BLaER1 (cell line): ENCODE measurements at regions not wholly inside any gene's neighbourhood (a gene's known extent, or its start where the extent isn't known, plus 50 kb on each side); places are given as distances from the start of the nearest gene placed in this dataset.
A peak's percentile ranks its signal among the peaks of the same experiment; 100 is the strongest.

ENCODE experiments used
- H3K27ac ChIP-seq: shearing (Covaris generic); formaldehyde crosslinking; 2 replicates; pipeline ENCODE4 v1.8.1; 2022
- H3K27me3 ChIP-seq: shearing (Covaris generic); formaldehyde crosslinking; 2 replicates; pipeline ENCODE4 v1.8.1; 2022
- H3K36me3 ChIP-seq: shearing (Covaris generic); formaldehyde crosslinking; 2 replicates; pipeline ENCODE4 v1.8.1; 2022
- H3K4me1 ChIP-seq: shearing (Covaris generic); formaldehyde crosslinking; 2 replicates; pipeline ENCODE4 v1.8.1; 2022
- H3K4me2 ChIP-seq: shearing (Covaris generic); formaldehyde crosslinking; 2 replicates; pipeline ENCODE4 v1.8.1; 2022
- H3K4me3 ChIP-seq: shearing (Covaris generic); formaldehyde crosslinking; 2 replicates; pipeline ENCODE4 v1.8.1; 2022
- H3K9ac ChIP-seq: shearing (Covaris generic); formaldehyde crosslinking; 2 replicates; pipeline ENCODE4 v1.8.1; 2022
- H3K9me3 ChIP-seq: shearing (Covaris generic); formaldehyde crosslinking; 2 replicates; pipeline ENCODE4 v1.8.1; 2022
- H4K20me1 ChIP-seq: shearing (Covaris generic); formaldehyde crosslinking; 2 replicates; pipeline ENCODE4 v1.8.1; 2022
- Cebpa-rat ChIP-seq: shearing (Covaris generic); IDR thresholded peaks from 2 replicates; pipeline ENCODE4 v1.8.1; 2022

DNA sequence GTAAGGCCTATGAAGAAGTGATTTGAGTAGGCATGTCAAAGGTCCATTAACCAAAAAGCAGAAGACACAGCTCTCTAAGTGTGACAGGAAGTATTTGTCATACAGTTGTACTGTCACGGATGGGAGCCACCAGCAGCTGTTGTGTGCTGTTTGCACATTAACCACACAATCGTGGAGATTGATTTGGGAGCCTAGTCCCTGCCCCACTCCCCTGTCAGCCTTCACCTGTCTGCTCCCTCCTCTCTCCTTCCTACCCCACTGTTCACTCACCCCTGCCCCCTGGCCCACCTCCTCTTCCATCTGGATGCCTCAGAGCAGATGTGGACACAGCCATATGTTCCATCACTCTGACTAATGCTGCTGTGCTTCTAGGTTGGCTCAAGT lies 124.7 kb upstream of the SPACA1 start:
- Histone ChIP-seq H3K9ac (peak overlapping the region; percentile 55; the same call in 1 of the 2 replicates), H3K27ac (peak overlapping the region; percentile 89), H4K20me1 (no peaks in the 10 kb centered on the region), H3K9me3 (no peaks in the 10 kb centered on the region), H3K4me1 (peaks cover 96% of the 10 kb centered on the region), H3K36me3 (no peaks in the 10 kb centered on the region), H3K4me2 (peak overlapping the region; percentile 67), H3K4me3 (no peak overlapping the region), H3K27me3 (no peaks in the 10 kb centered on the region)
- no peak for TF ChIP-seq Cebpa-rat

DNA sequence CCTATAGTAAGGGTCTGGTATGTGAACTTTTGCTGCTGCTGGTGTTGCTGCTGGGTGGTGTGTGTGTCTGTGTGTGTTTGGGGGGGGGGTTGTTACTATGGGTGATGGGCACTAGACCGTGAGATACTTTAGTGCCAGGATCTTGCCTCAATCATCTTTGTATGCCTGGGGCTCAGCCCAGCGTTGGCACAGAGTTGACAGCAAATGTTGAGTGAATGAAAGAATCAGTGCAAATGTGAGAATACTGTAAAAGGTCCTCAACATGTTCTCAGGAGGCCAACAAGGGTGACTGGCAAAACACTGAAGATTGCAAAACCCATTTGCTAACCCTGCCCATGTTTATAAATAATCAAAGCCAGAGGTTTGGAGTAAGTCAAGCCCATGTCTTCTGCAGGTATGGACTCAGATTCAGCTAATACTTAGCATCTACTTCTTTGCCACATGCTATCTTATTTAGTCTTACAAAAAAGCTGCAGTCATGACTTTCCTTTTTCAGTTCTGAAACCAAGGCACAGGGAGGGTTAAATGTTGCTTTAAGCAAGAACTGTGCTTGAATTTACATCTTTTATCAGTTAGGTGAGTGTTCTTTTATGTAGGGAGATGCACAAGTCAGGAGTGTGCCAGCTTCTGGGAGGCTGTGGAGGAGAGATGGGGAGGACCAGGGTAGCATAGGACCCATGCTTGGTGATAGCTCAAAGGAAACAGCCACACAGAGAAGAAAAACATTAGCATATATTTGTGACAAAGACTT lies 125.3 kb upstream of the SPACA1 start:
- no peak overlapping the region; the same call in 1 of the 2 replicates for H3K9ac ChIP-seq
- H3K4me2 ChIP-seq: peak overlapping the region; percentile 67
- H3K27me3 ChIP-seq: no peaks in the 10 kb centered on the region
- H3K4me1 ChIP-seq: peaks cover 99% of the 10 kb centered on the region
- no peak overlapping the region for H3K4me3 ChIP-seq
- no peaks in the 10 kb centered on the region for H4K20me1 ChIP-seq
- no peak for TF ChIP-seq Cebpa-rat
- no peaks in the 10 kb centered on the region for H3K9me3 ChIP-seq
- peak overlapping the region; percentile 89 for H3K27ac ChIP-seq
- H3K36me3 ChIP-seq: no peaks in the 10 kb centered on the region

DNA sequence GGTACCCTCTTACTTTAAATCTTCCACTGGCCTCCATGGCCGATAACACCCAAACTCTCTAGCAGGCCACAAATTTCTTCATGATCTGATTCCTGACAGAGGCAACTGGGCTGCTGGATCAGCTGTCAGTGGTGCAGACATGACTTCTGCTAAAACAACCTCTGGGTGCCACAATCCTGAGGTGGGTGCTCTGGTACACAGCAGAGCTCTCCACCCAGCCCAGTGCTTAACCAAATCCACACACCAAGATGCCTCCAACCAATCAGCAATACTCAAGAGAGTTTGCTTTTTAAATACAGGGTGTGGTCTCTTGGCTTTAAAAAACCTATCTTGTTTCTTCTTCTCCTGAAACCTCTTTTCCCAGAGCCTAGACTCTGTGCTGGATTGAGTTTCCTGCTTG lies 126.6 kb upstream of the SPACA1 start:
- no peak for TF ChIP-seq Cebpa-rat
- Histone ChIP-seq H3K27me3 (no peaks in the 10 kb centered on the region), H4K20me1 (no peaks in the 10 kb centered on the region), H3K36me3 (no peaks in the 10 kb centered on the region), H3K4me2 (peak overlapping the region; percentile 67), H3K4me3 (no peak overlapping the region), H3K27ac (peak overlapping the region; percentile 89), H3K9me3 (peaks cover 4% of the 10 kb centered on the region), H3K9ac (no peak overlapping the region), H3K4me1 (peaks cover 95% of the 10 kb centered on the region)

DNA sequence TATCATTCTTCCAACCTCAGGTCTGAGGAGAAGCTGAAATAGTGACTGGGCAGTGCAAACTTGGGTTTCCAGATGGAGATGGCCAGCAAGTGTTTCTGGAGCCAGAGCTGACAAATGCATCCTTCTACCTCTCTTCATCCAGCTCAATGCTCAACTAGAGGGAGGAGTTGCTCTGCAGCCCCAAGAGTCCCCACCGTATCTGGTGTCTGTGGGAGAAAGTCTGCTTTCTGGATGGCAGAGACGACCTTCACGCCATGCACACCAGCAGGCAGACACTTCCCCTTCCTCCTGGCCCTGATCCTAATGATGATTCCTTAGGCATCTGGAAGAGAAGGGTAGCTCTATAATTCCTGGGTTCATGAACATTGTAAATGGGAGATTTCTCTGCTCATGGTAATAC lies 127.4 kb upstream of the SPACA1 start:
- Histone ChIP-seq H3K27me3 (no peaks in the 10 kb centered on the region), H3K4me2 (peak overlapping the region; percentile 67), H3K36me3 (no peaks in the 10 kb centered on the region), H3K9ac (no peak overlapping the region), H3K9me3 (peaks cover 6% of the 10 kb centered on the region), H3K4me3 (no peak overlapping the region), H3K4me1 (peaks cover 87% of the 10 kb centered on the region), H3K27ac (no peak overlapping the region), H4K20me1 (no peaks in the 10 kb centered on the region)
- no peak for TF ChIP-seq Cebpa-rat

DNA sequence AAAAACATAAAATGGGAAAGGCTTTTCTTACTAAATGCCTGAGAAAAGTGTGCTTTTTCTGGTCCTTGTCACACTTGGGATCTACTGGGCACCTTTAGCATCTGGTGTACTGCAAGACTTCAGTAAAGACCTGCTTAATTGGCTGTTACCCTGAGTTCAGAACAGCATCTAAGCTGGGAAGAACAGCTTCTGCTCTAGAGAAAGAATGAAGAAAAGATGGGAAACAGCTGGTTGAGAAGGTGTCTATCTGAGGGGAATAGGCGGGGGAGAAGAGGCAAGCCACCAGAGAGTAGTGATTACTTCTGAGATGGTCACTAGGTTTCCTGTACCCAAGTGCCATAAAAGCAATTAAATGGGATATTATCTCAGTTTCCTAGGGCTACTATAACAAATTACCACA lies 128.2 kb upstream of the SPACA1 start:
- Histone ChIP-seq H3K9me3 (peaks cover 6% of the 10 kb centered on the region), H3K36me3 (no peaks in the 10 kb centered on the region), H3K4me1 (peaks cover 79% of the 10 kb centered on the region), H3K27ac (peak overlapping the region; percentile 46; the same call in 1 of the 2 replicates), H4K20me1 (no peaks in the 10 kb centered on the region), H3K9ac (no peak overlapping the region), H3K27me3 (no peaks in the 10 kb centered on the region), H3K4me3 (no peak overlapping the region), H3K4me2 (peak overlapping the region; percentile 67)
- TF ChIP-seq Cebpa-rat: no peak

DNA sequence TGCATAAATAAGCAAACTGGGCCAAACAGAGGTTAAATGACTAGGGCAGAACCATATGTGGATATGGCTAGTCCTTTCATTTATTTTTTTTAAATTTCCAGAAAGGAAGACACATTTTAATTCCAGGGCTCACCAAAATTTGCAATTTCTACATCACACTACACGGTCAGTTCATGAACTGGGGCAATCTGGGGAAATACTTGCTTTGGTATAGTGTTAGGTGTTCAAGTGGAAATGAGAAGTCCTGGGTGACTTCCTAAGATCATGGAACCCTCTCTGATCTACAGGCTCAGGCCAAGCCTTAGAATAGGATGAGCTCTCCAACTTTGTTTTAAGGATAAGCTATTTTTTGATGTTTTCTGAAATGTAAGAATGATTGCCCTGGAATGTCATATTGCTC lies 128.6 kb upstream of the SPACA1 start:
- TF ChIP-seq Cebpa-rat: no peak
- Histone ChIP-seq H3K9me3 (peaks cover 6% of the 10 kb centered on the region), H3K9ac (no peak overlapping the region), H4K20me1 (no peaks in the 10 kb centered on the region), H3K36me3 (no peaks in the 10 kb centered on the region), H3K27ac (peak overlapping the region; percentile 46), H3K4me3 (no peak overlapping the region), H3K27me3 (no peaks in the 10 kb centered on the region), H3K4me2 (peak overlapping the region; percentile 67), H3K4me1 (peaks cover 75% of the 10 kb centered on the region)

DNA sequence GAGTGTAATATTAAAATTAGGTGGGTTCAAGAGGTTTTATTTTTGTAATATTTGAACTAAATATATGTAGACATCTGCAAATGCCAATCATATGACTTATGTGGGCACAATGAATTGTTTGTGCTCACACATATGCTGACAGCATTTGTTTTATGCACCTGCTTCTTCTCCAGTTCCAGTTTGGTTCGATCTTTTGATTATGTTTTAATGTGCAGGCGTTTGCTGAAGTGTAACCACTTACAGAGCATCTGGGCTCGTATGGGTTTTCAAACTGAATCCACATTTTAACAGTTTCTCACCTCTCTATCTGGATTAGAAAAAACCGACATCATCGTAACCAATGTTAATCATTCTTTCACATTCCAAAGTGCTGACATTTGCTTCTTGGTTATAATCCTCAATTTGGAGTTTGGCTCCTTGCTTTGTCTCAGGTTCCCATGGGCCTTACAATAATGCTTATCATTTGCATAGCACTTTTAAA lies 129.1 kb upstream of the SPACA1 start:
- no peak overlapping the region for H3K4me3 ChIP-seq
- H3K27ac ChIP-seq: peak overlapping the region; percentile 46
- peak overlapping the region; percentile 67 for H3K4me2 ChIP-seq

DNA sequence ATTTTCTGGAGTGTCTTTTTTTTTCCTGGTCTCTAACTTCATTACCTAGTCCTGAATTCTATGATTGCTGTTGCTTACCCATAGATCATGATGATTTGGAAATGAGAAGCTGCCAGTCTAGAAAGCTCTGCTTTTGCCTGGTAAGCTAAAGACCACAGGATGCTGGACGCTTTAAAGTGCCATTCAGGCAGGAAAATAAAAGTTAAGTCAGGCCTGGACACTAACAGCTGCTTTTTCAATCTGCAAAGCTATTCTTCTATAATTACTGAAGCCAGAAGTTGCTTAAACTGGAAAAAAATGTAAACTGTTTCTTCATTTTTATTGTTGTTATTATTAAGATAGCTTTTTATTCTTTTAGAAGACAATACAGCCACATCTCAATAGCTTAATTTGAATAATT lies 129.8 kb upstream of the SPACA1 start:
- H3K27me3 ChIP-seq: no peaks in the 10 kb centered on the region
- H3K4me1 ChIP-seq: peaks cover 64% of the 10 kb centered on the region
- H3K9ac ChIP-seq: no peak overlapping the region
- peaks cover 6% of the 10 kb centered on the region for H3K9me3 ChIP-seq
- no peak for TF ChIP-seq Cebpa-rat
- H3K36me3 ChIP-seq: no peaks in the 10 kb centered on the region
- no peak overlapping the region for H3K4me3 ChIP-seq
- H3K4me2 ChIP-seq: peak overlapping the region; percentile 67
- peak overlapping the region; percentile 46 for H3K27ac ChIP-seq
- no peaks in the 10 kb centered on the region for H4K20me1 ChIP-seq

More for the DNA sequence above, 129.1 kb upstream of the SPACA1 start:
- H3K9ac ChIP-seq: no peak overlapping the region
- no peaks in the 10 kb centered on the region for H4K20me1 ChIP-seq
- peaks cover 70% of the 10 kb centered on the region for H3K4me1 ChIP-seq
- no peaks in the 10 kb centered on the region for H3K36me3 ChIP-seq
- no peak for TF ChIP-seq Cebpa-rat
- H3K27me3 ChIP-seq: no peaks in the 10 kb centered on the region
- H3K9me3 ChIP-seq: peaks cover 6% of the 10 kb centered on the region

DNA sequence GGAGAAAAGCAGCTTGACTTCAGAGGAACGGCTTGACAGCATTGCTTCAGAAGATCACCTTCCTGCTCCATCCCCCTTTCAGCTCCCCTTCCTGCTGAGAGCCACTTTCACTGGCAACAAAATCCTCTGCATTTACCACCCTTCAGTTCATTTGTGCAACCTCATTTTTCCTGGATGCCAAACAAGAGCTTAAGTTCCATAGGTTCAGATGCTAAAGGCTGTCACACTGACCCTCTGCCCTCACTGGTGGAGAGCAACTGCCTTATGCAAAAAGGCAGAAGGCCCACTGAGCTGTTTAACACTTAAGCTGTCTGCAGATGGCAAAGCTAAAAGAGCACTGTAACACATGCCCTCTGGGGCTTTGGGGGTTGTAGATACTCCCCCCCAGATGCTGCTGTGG lies 131.2 kb upstream of the SPACA1 start:
- peaks cover 6% of the 10 kb centered on the region for H3K9me3 ChIP-seq
- no peak overlapping the region; the same call in 1 of the 2 replicates for H3K4me2 ChIP-seq
- H3K4me1 ChIP-seq: peaks cover 50% of the 10 kb centered on the region
- TF ChIP-seq Cebpa-rat: no peak
- H3K27me3 ChIP-seq: no peaks in the 10 kb centered on the region
- no peak overlapping the region for H3K9ac ChIP-seq
- H3K27ac ChIP-seq: no peak overlapping the region
- H3K36me3 ChIP-seq: no peaks in the 10 kb centered on the region
- H4K20me1 ChIP-seq: no peaks in the 10 kb centered on the region
- no peak overlapping the region for H3K4me3 ChIP-seq

DNA sequence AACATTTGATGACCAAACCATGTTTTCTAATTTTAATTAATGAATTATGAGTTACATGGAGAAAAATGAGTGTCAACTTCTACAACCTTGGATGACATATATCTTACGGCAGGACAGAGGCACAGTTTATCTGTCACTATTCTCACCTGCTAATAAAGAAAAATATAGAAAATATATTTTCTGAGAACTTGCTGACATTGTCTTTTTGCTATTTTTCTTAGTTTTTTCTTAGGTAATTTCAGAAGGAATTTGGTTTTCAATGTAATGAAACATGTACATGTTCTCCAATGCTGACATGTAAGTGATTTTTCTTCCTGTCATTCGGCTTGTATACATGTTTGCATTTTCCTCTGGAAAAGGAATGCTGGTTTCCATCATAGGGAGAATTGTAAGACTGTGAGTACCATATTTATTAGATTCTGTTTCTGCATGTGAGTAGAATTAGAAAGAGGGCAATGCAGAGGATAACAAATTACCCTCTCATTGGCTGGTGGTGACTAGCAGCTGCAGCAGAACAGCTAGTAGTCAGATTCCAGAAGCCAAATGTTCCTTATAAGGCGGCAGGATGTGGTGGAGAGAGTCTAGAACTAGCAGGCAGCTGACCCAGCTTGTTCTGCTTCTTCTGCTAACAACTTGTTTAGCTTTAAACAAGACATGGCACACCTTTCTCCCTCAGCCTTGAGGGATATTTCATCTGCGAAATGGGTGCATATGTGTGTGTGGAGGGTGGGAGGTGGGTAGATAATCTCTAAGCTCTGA lies 132.8 kb upstream of the SPACA1 start:
- Histone ChIP-seq H3K9ac (no peak overlapping the region), H3K4me1 (peaks cover 35% of the 10 kb centered on the region), H3K4me2 (no peak overlapping the region; the same call in 1 of the 2 replicates), H3K27ac (no peak overlapping the region), H3K27me3 (no peaks in the 10 kb centered on the region), H3K9me3 (peaks cover 6% of the 10 kb centered on the region), H4K20me1 (no peaks in the 10 kb centered on the region), H3K36me3 (no peaks in the 10 kb centered on the region), H3K4me3 (no peak overlapping the region)
- TF ChIP-seq Cebpa-rat: no peak
